HepG2 (cell line): ENCODE measurements at regions not wholly inside any gene's neighbourhood (a gene's known extent, or its start where the extent isn't known, plus 50 kb on each side); places are given as distances from the start of the nearest gene placed in this dataset.

Source experiments
- ATAC-seq: fragments of 200-7000 bp; cut with Tn5 transposase; 3 replicates; pipeline ENCODE4 v1.9.1; 2020; ENCODE audit warnings: mild to moderate bottlenecking, moderate library complexity
- BruUV-seq: library from RNA; stranded (reverse); fragments of 400-500 nt; replicated peaks from 2 replicates; lab custom pipeline; 2021; lab: Mats Ljungman, UMichigan
- CTCF ChIA-PET: fragments of 300-600 bp; formaldehyde crosslinking; extraction: SDS; loops from one replicate; lab custom pipeline; 2021; ENCODE audit warnings: low total read pairs, inconsistent platforms, low intra/inter-chr PET ratio; lab: Yijun Ruan, JAX
- POLR2A ChIA-PET: fragments of 350-600 bp; sonication (Branson Sonifier 250); formaldehyde crosslinking; loops from one replicate; lab custom pipeline; 2020; ENCODE audit warnings: antibody characterized with exemption, inconsistent platforms; lab: Yijun Ruan, JAX
- DNase-seq: peaks from one replicate; pipeline ENCODE4 v3.0.0-alpha.2; 2015; ENCODE audit warnings: low spot score
- FAIRE-seq: peaks from 3 replicates; lab custom pipeline; 2011; peaks lifted over from hg19 to GRCh38; lab: Jason Lieb, UNC
- H2AFZ ChIP-seq: one replicate; pipeline ENCODE4 v1.6.1; 2011; ENCODE audit warnings: low read length, inconsistent platforms
- H3K27ac ChIP-seq: fragments of 300-600 bp; 3 replicates; pipeline ENCODE4 v1.8.0; 2011; ENCODE audit warnings: mixed run types, mild to moderate bottlenecking, mixed read lengths, low read length, inconsistent platforms; ENCODE audit not compliant: insufficient read depth; ENCODE audit errors: extremely low read length
- H3K27me3 ChIP-seq, 2 experiments: fragments of 200-600 bp in 1 of 2; 2 replicates in 1 of 2; 3 replicates in 1 of 2; pipeline versions ENCODE4 v1.6.0 to v1.8.0; 2011; ENCODE audit warnings: low read length in 2 of 2, mild to moderate bottlenecking in 2 of 2, moderate library complexity in 2 of 2, inconsistent platforms in 1 of 2; ENCODE audit not compliant: insufficient read depth in 2 of 2, control insufficient read depth in 1 of 2
- H3K36me3 ChIP-seq, 2 experiments: fragments of 200-600 bp in 1 of 2; replicated peaks in 1 of 2; 2 replicates in 1 of 2; 3 replicates in 1 of 2; pipeline versions ENCODE4 v1.5.1 to v1.8.0; 2011; ENCODE audit warnings: low read length in 2 of 2, inconsistent platforms in 1 of 2; ENCODE audit not compliant: insufficient read depth in 2 of 2, control insufficient read depth in 1 of 2
- H3K4me1 ChIP-seq: 2 replicates; pipeline ENCODE4 v1.5.1; 2012; ENCODE audit warnings: low read length, inconsistent platforms; ENCODE audit not compliant: insufficient read depth
- H3K4me2 ChIP-seq: 2 replicates; pipeline ENCODE4 v1.6.0; 2011; ENCODE audit warnings: low read depth, low read length, inconsistent platforms
- H3K4me3 ChIP-seq, 3 experiments: fragments of 200-600 bp in 1 of 3; sonication (generic), shearing (Covaris generic) in 1 of 3; replicated peaks in 1 of 3; 2 replicates each; pipeline ENCODE4 v1.5.1; 2011 to 2016; ENCODE audit warnings: low read length in 3 of 3, inconsistent platforms in 2 of 3, low read depth in 2 of 3, mild to moderate bottlenecking in 2 of 3, control low read depth in 1 of 3, mixed read lengths in 1 of 3; ENCODE audit not compliant: insufficient read depth in 1 of 3
- H3K79me2 ChIP-seq: one replicate; pipeline ENCODE4 v1.6.1; 2011; ENCODE audit warnings: low read length, inconsistent platforms; ENCODE audit not compliant: insufficient read depth
- H3K9ac ChIP-seq: 2 replicates; pipeline ENCODE4 v1.6.0; 2011; ENCODE audit warnings: mild to moderate bottlenecking, low read depth, low read length, inconsistent platforms; ENCODE audit not compliant: insufficient read depth
- H3K9me3 ChIP-seq: 2 replicates; pipeline ENCODE4 v1.5.1; 2012; ENCODE audit warnings: mild to moderate bottlenecking, low read length
- H4K20me1 ChIP-seq: 2 replicates; pipeline ENCODE4 v1.6.0; 2011; ENCODE audit warnings: inconsistent platforms, mild to moderate bottlenecking, low read length, moderate library complexity; ENCODE audit not compliant: insufficient read depth
- DBP ChIP-seq: sonication (generic); formaldehyde crosslinking; IDR thresholded peaks from 2 replicates; pipeline ENCODE4 v1.4.0; 2020; ENCODE audit warnings: missing genetic modification reagents; ENCODE audit errors: not compliant biosample characterization
- HIC2 ChIP-seq: sonication (generic); formaldehyde crosslinking; IDR thresholded peaks from 2 replicates; pipeline ENCODE4 v1.9.0; 2022; ENCODE audit warnings: low read depth, missing genetic modification reagents
- KLF16 ChIP-seq, 2 experiments: sonication (generic) in 1 of 2; formaldehyde crosslinking in 1 of 2; IDR thresholded peaks; 2 replicates each; pipeline versions ENCODE4 v1.6.1 to v1.8.0; 2016 to 2023; ENCODE audit warnings: missing genetic modification reagents in 2 of 2, missing compliant biosample characterization in 1 of 2
- MEIS1 ChIP-seq: sonication (generic); formaldehyde crosslinking; IDR thresholded peaks from 2 replicates; pipeline ENCODE4 v1.9.0; 2021; ENCODE audit warnings: mild to moderate bottlenecking, missing genetic modification reagents, moderate library complexity, borderline replicate concordance
- POLR2A ChIP-seq, 2 experiments: IDR thresholded peaks; 2 replicates each; pipeline ENCODE4 v1.6.1; 2011; ENCODE audit warnings: low read depth in 2 of 2, low read length in 2 of 2, mild to moderate bottlenecking in 1 of 2, moderate library complexity in 1 of 2; ENCODE audit not compliant: insufficient read depth in 1 of 2
- SKI ChIP-seq: fragments of 450-650 bp; IDR thresholded peaks from one replicate; pipeline ENCODE4 v1.6.1; 2018; ENCODE audit warnings: mild to moderate bottlenecking; ENCODE audit not compliant: partially characterized antibody
- ZBED4 ChIP-seq: sonication (generic); formaldehyde crosslinking; IDR thresholded peaks from 2 replicates; pipeline ENCODE4 v1.4.0; 2020; ENCODE audit warnings: missing genetic modification reagents, borderline replicate concordance
- ZFP82 ChIP-seq: sonication (generic); formaldehyde crosslinking; IDR thresholded peaks from 2 replicates; pipeline ENCODE4 v1.5.1; 2020; ENCODE audit warnings: mild to moderate bottlenecking, missing genetic modification reagents, borderline replicate concordance
- WGBS: methylation state at CpG from one replicate; pipeline ENCODE4 v1.1.6; 2017; ENCODE audit warnings: low lambda C conversion rate; 5-methylcytosine and 5-hydroxymethylcytosine counted together
- in situ Hi-C: cut with HindIII; loops from 2 replicates; pipeline ENCODE4 v1.10.0; 2017; ENCODE audit warnings: low pct_unique_long_range_greater_than_20kb; ENCODE audit not compliant: extremely low pct_ligation_motif_present
- intact Hi-C: fragments of 100-400 bp; cut with micrococcal nuclease; formaldehyde crosslinking; loops from one replicate; pipeline ENCODE4 v1.10.0; 2022; ENCODE audit not compliant: unreplicated experiment

GRCh38 chr17:13086142-13086769, 68.4 kb upstream of the ELAC2 start:
- intact Hi-C loops: no loop called here
- Histone ChIP-seq H3K36me3 (no peaks in the 10 kb centered on the region), H4K20me1 (no peaks in the 10 kb centered on the region), H3K4me1 (no peaks in the 10 kb centered on the region), H3K27ac (no peak overlapping the region), H3K4me3 (no peak overlapping the region), H3K27me3 (peaks cover 2 to 9% of the 10 kb centered on the region in 2 experiments; a peak in 2 of 5 replicates), H2AFZ (no peak overlapping the region), H3K4me2 (no peak overlapping the region), H3K9ac (no peak overlapping the region), H3K9me3 (no peaks in the 10 kb centered on the region)
- WGBS: 14% methylated on average over 9 of the region's 11 CpGs
- no peak for FAIRE-seq
- CTCF ChIA-PET: no interaction called here
- BruUV-seq: no TSS peak
- TF ChIP-seq ZFP82 (CRISPR knock-in tag): no peak
- TF ChIP-seq ZBED4 (CRISPR knock-in tag): no peak
- no peak for TF ChIP-seq SKI
- TF ChIP-seq MEIS1 (CRISPR knock-in tag): no peak
- TF ChIP-seq DBP (CRISPR knock-in tag): no peak
- TF ChIP-seq HIC2 (CRISPR knock-in tag): no peak
- TF ChIP-seq POLR2A (IDR thresholded peaks at IDR 0.05; ENCODE audit: insufficient read depth in 1 of 2, low read depth in 2 of 2, low read length in 2 of 2): no peak
- no peak for TF ChIP-seq KLF16 (CRISPR knock-in tag; IDR thresholded peaks at IDR 0.05)
- TF ChIP-seq, all 625 proteins: peak for 0
- H3K79me2 ChIP-seq: no peaks in the 10 kb centered on the region
- no peak for ATAC-seq
- no peak for DNase-seq
- in situ Hi-C loops: no loop called here
- POLR2A ChIA-PET: no interaction called here
